Gastroesophageal sphincter (tissue), 4 donors: ENCODE measurements at regions not wholly inside any gene's neighbourhood (a gene's known extent, or its start where the extent isn't known, plus 50 kb on each side); places are given as distances from the start of the nearest gene placed in this dataset.

Experiments
- ATAC-seq: fragments of 150-250 bp; one replicate; pipeline ENCODE4 v1.9.1; 2016; ENCODE audit warnings: mild to moderate bottlenecking, moderate library complexity
- H3K27ac ChIP-seq, 4 donors: fragments of 200-600 bp; sonication (generic) in 3 of 4; 1 replicate in 3 of 4; 2 replicates in 1 of 4; pipeline ENCODE4 v1.5.1; 2016 to 2019
- H3K27me3 ChIP-seq: fragments of 200-600 bp; sonication (generic); one replicate; pipeline ENCODE4 v1.5.1; 2019
- H3K36me3 ChIP-seq, 2 donors: fragments of 200-600 bp; sonication (generic); one replicate each; pipeline ENCODE4 v1.5.1; 2019; ENCODE audit warnings: control low read depth in 1 of 2
- H3K4me1 ChIP-seq, 3 donors: fragments of 200-600 bp; sonication (generic); 1 replicate in 2 of 3; 2 replicates in 1 of 3; pipeline ENCODE4 v1.5.1; 2016 to 2019; ENCODE audit warnings: control low read depth in 2 of 3
- H3K4me3 ChIP-seq, 2 donors: fragments of 200-600 bp; sonication (generic); one replicate each; pipeline ENCODE4 v1.5.1; 2019; ENCODE audit warnings: mild to moderate bottlenecking in 1 of 2, moderate library complexity in 1 of 2
- H3K9me3 ChIP-seq, 3 donors: fragments of 200-600 bp; sonication (generic); one replicate each; pipeline ENCODE4 v1.5.1; 2017 to 2019; ENCODE audit warnings: control low read depth in 2 of 3
- CTCF ChIP-seq, 4 experiments: fragments of 200-600 bp in 2 of 4; fragments of 450-650 bp in 2 of 4; sonication (generic) in 1 of 4; IDR thresholded peaks; one replicate each; pipeline ENCODE4 v1.5.1; 2017 to 2019; ENCODE audit warnings: antibody characterized with exemption in 4 of 4, mild to moderate bottlenecking in 2 of 4, moderate library complexity in 2 of 4
- EP300 ChIP-seq: sonication (generic); formaldehyde crosslinking; IDR thresholded peaks from one replicate; pipeline ENCODE4 v1.6.1; 2017; ENCODE audit warnings: antibody characterized with exemption, mild to moderate bottlenecking
- POLR2A ChIP-seq, 2 donors: fragments of 450-650 bp; IDR thresholded peaks; one replicate each; pipeline ENCODE4 v1.6.1; 2017; ENCODE audit warnings: antibody characterized with exemption in 2 of 2, mild to moderate bottlenecking in 2 of 2, moderate library complexity in 1 of 2
- POLR2AphosphoS5 ChIP-seq: sonication (generic); formaldehyde crosslinking; IDR thresholded peaks from one replicate; pipeline ENCODE4 v1.6.1; 2017; ENCODE audit warnings: antibody characterized with exemption
- WGBS, 2 donors: methylation state at CpG; one replicate each; pipeline ENCODE4 v1.1.5; 2018; ENCODE audit warnings: low coverage in 1 of 2; 5-methylcytosine and 5-hydroxymethylcytosine counted together

GRCh38 chr15:38886315-38887163, 321.9 kb upstream of the RASGRP1 start:
- Histone ChIP-seq H3K27ac (peak overlapping the region in 1 of 4 donors; percentile 50), H3K36me3 (no peaks in the 10 kb centered on the region), H3K27me3 (no peaks in the 10 kb centered on the region), H3K9me3 (no peaks in the 10 kb centered on the region), H3K4me3 (no peak overlapping the region), H3K4me1 (peaks cover 9 to 64% (median 10%) of the 10 kb centered on the region in 3 donors)
- TF ChIP-seq POLR2AphosphoS5 (peak; percentile 32), POLR2A (IDR thresholded peaks at IDR 0.05) (no peak)
- WGBS, 2 donors: 93 to 100% methylated on average over 2 of the region's 2 CpGs
- ATAC-seq: peak; percentile 61

- Histone ChIP-seq H3K4me3 (no peak overlapping the region), H3K9me3 (no peaks in the 10 kb centered on the region), H3K27me3 (no peaks in the 10 kb centered on the region), H3K36me3 (no peaks in the 10 kb centered on the region), H3K27ac (peak overlapping the region in 3 of 4 donors; percentile 28 to 65 (median 54)), H3K4me1 (peaks cover 6 to 57% (median 10%) of the 10 kb centered on the region in 3 donors)
- WGBS, 2 donors: 100% methylated on average over 1 of the region's 5 CpGs; no CpG with 5 or more reads in 1 of the 2 donors
- ATAC-seq: peak; percentile 22
- TF ChIP-seq CTCF (IDR thresholded peaks at IDR 0.05): no peak
- peak; percentile 78 for TF ChIP-seq POLR2AphosphoS5
- TF ChIP-seq EP300: no peak
- no peak for TF ChIP-seq POLR2A (IDR thresholded peaks at IDR 0.05)
Measured at GRCh38 chr15:38888701-38889221, 324.1 kb upstream of the RASGRP1 start.

GRCh38 chr15:38890194-38890593, 325.6 kb upstream of the RASGRP1 start:
- ATAC-seq: no peak
- Histone ChIP-seq H3K4me1 (peaks cover 8 to 54% (median 16%) of the 10 kb centered on the region in 3 donors), H3K9me3 (no peaks in the 10 kb centered on the region), H3K4me3 (no peak overlapping the region), H3K27ac (no peak overlapping the region), H3K36me3 (no peaks in the 10 kb centered on the region), H3K27me3 (no peaks in the 10 kb centered on the region)
- TF ChIP-seq POLR2A (IDR thresholded peaks at IDR 0.05): no peak
- WGBS, 2 donors: 89% methylated on average over 3 of the region's 3 CpGs

GRCh38 chr15:38893925-38894242, 329.3 kb upstream of the RASGRP1 start:
- Histone ChIP-seq H3K27me3 (no peaks in the 10 kb centered on the region), H3K9me3 (no peaks in the 10 kb centered on the region), H3K36me3 (no peaks in the 10 kb centered on the region), H3K27ac (no peak overlapping the region), H3K4me3 (no peak overlapping the region), H3K4me1 (peaks cover 2 to 18% (median 9%) of the 10 kb centered on the region in 3 donors)
- TF ChIP-seq POLR2A (IDR thresholded peaks at IDR 0.05) (no peak), CTCF (IDR thresholded peaks at IDR 0.05) (no peak), POLR2AphosphoS5 (no peak), EP300 (no peak)
- no peak for ATAC-seq

- WGBS, 2 donors: 27 to 43% methylated on average over 2 of the region's 2 CpGs
- no peak for ATAC-seq
Measured at GRCh38 chr15:38894243-38894948, 329.8 kb upstream of the RASGRP1 start.

More at GRCh38 chr15:38894243-38894948, 329.8 kb upstream of the RASGRP1 start:
- Histone ChIP-seq H3K4me3 (no peak overlapping the region), H3K27me3 (no peaks in the 10 kb centered on the region), H3K4me1 (peaks cover 2 to 13% (median 7%) of the 10 kb centered on the region in 3 donors), H3K27ac (no peak overlapping the region), H3K36me3 (no peaks in the 10 kb centered on the region), H3K9me3 (no peaks in the 10 kb centered on the region)
- TF ChIP-seq POLR2A (IDR thresholded peaks at IDR 0.05): no peak
- TF ChIP-seq EP300: no peak
- no peak for TF ChIP-seq POLR2AphosphoS5
- no peak for TF ChIP-seq CTCF (IDR thresholded peaks at IDR 0.05)
